ENCODE measurements at regions not wholly inside any gene's neighbourhood (a gene's known extent, or its start where the extent isn't known, plus 50 kb on each side); places are given as distances from the start of the nearest gene placed in this dataset.

GRCh38 chr1:80044662-80045061 is 1038.1 kb upstream of the ADGRL4 start:
- Histone ChIP-seq H2AFZ (ENCODE audit: insufficient read depth, low read depth, low read length, poor library complexity, severe bottlenecking) (no peak overlapping the region), H3K9me3 (replicated peaks in 1 of 2; ENCODE audit: control insufficient read depth in 1 of 2, insufficient read depth in 1 of 2, low read length in 2 of 2) (peaks cover 0 to 7% of the 10 kb centered on the region in 2 donors), H3K9ac (ENCODE audit: insufficient read depth, low read length, poor library complexity, severe bottlenecking) (no peak overlapping the region), H3K36me3 (replicated peaks in 1 of 2; ENCODE audit: control insufficient read depth in 1 of 2, insufficient read depth in 2 of 2, low read length in 2 of 2) (no peaks in the 10 kb centered on the region), H3K27ac (ENCODE audit: low read depth in 1 of 2, low read length in 2 of 2) (no peak overlapping the region), H3K4me2 (replicated peaks; ENCODE audit: extremely low read depth, low read length, poor library complexity, severe bottlenecking) (no peak overlapping the region), H3K4me3 (replicated peaks in 1 of 3; ENCODE audit: low read depth in 2 of 3, low read length in 3 of 3) (no peak overlapping the region), H3K79me2 (ENCODE audit: insufficient read depth, low read length) (no peaks in the 10 kb centered on the region), H4K20me1 (ENCODE audit: insufficient read depth, low read length) (no peaks in the 10 kb centered on the region), H3K27me3 (ENCODE audit: control insufficient read depth in 2 of 2, insufficient read depth in 2 of 2, low read length in 2 of 2) (no peaks in the 10 kb centered on the region), H3K4me1 (ENCODE audit: control insufficient read depth in 1 of 2, insufficient read depth in 2 of 2, low read length in 2 of 2) (no peaks in the 10 kb centered on the region)
- no peak for TF ChIP-seq CTCF (IDR thresholded peaks at IDR 0.05)
- H3K4me1 Mint-ChIP-seq: no peaks in the 10 kb centered on the region
- H3K4me3 Mint-ChIP-seq: no peak overlapping the region
- no peak overlapping the region for H3K27ac Mint-ChIP-seq
- peaks cover 0 to 7% (median 3%) of the 10 kb centered on the region in 7 donors for H3K9me3 Mint-ChIP-seq
- no peaks in the 10 kb centered on the region for H3K27me3 Mint-ChIP-seq (ENCODE audit: low read depth in 3 of 3)
- intact Hi-C loops (cut with micrococcal nuclease): no loop called here
- H3K36me3 Mint-ChIP-seq: no peaks in the 10 kb centered on the region
- DNase-seq: no peak

- no peak for TF ChIP-seq CTCF (IDR thresholded peaks at IDR 0.05)
- Histone ChIP-seq H3K27me3 (ENCODE audit: control insufficient read depth in 2 of 2, insufficient read depth in 2 of 2, low read length in 2 of 2) (no peaks in the 10 kb centered on the region), H2AFZ (ENCODE audit: insufficient read depth, low read depth, low read length, poor library complexity, severe bottlenecking) (no peak overlapping the region), H3K27ac (ENCODE audit: low read depth in 1 of 2, low read length in 2 of 2) (no peak overlapping the region), H3K4me2 (replicated peaks; ENCODE audit: extremely low read depth, low read length, poor library complexity, severe bottlenecking) (no peak overlapping the region), H3K4me3 (replicated peaks in 1 of 3; ENCODE audit: low read depth in 2 of 3, low read length in 3 of 3) (no peak overlapping the region), H3K9ac (ENCODE audit: insufficient read depth, low read length, poor library complexity, severe bottlenecking) (no peak overlapping the region), H3K9me3 (replicated peaks in 1 of 2; ENCODE audit: control insufficient read depth in 1 of 2, insufficient read depth in 1 of 2, low read length in 2 of 2) (peaks cover 3% of the 10 kb centered on the region in 2 donors), H4K20me1 (ENCODE audit: insufficient read depth, low read length) (no peaks in the 10 kb centered on the region), H3K4me1 (ENCODE audit: control insufficient read depth in 1 of 2, insufficient read depth in 2 of 2, low read length in 2 of 2) (no peaks in the 10 kb centered on the region), H3K36me3 (replicated peaks in 1 of 2; ENCODE audit: control insufficient read depth in 1 of 2, insufficient read depth in 2 of 2, low read length in 2 of 2) (no peaks in the 10 kb centered on the region), H3K79me2 (ENCODE audit: insufficient read depth, low read length) (no peaks in the 10 kb centered on the region)
- Mint-ChIP-seq H3K9me3 (peaks cover 0 to 5% (median 1%) of the 10 kb centered on the region in 7 donors), H3K36me3 (no peaks in the 10 kb centered on the region), H3K4me3 (no peak overlapping the region), H3K27ac (no peak overlapping the region), H3K27me3 (ENCODE audit: low read depth in 3 of 3) (no peaks in the 10 kb centered on the region), H3K4me1 (no peaks in the 10 kb centered on the region)
- DNase-seq: no peak
- intact Hi-C loops (cut with micrococcal nuclease): no loop called here
- no CpG with 5 or more reads among the region's 3 CpGs for WGBS (ENCODE audit: insufficient coverage)
Measured at GRCh38 chr1:80036690-80037432, 1030.3 kb upstream of the ADGRL4 start.
